HEK293 (cell line): ENCODE measurements at regions not wholly inside any gene's neighbourhood (a gene's known extent, or its start where the extent isn't known, plus 50 kb on each side); places are given as distances from the start of the nearest gene placed in this dataset.

ENCODE experiments used
- ZBTB21 ChIP-seq: fragments of 450-650 bp; formaldehyde crosslinking; IDR thresholded peaks from 2 replicates; pipeline ENCODE4 v1.5.1; 2017; ENCODE audit warnings: missing biosample characterization, missing genetic modification characterization
- ZNF274 ChIP-seq, 2 experiments: fragments of 200-500 bp in 1 of 2; fragments of 450-650 bp in 1 of 2; sonication (Bioruptor generic) in 1 of 2; formaldehyde crosslinking in 1 of 2; IDR thresholded peaks; 2 replicates each; pipeline versions ENCODE4 v1.5.1 to v1.6.1; 2014 to 2016; ENCODE audit warnings: borderline replicate concordance in 1 of 2, inconsistent platforms in 1 of 2, low read length in 1 of 2, missing biosample characterization in 1 of 2, missing genetic modification characterization in 1 of 2
- TF ChIP-seq, protein P1 (sequence below): fragments of 450-650 bp; formaldehyde crosslinking; IDR thresholded peaks from 2 replicates; pipeline ENCODE4 v1.5.1; 2016; ENCODE audit warnings: missing biosample characterization, missing genetic modification characterization
- TF ChIP-seq, protein P2 (sequence below): fragments of 450-650 bp; formaldehyde crosslinking; IDR thresholded peaks from 2 replicates; pipeline ENCODE4 v1.5.1; 2016; ENCODE audit warnings: missing biosample characterization, missing genetic modification characterization

DNA sequence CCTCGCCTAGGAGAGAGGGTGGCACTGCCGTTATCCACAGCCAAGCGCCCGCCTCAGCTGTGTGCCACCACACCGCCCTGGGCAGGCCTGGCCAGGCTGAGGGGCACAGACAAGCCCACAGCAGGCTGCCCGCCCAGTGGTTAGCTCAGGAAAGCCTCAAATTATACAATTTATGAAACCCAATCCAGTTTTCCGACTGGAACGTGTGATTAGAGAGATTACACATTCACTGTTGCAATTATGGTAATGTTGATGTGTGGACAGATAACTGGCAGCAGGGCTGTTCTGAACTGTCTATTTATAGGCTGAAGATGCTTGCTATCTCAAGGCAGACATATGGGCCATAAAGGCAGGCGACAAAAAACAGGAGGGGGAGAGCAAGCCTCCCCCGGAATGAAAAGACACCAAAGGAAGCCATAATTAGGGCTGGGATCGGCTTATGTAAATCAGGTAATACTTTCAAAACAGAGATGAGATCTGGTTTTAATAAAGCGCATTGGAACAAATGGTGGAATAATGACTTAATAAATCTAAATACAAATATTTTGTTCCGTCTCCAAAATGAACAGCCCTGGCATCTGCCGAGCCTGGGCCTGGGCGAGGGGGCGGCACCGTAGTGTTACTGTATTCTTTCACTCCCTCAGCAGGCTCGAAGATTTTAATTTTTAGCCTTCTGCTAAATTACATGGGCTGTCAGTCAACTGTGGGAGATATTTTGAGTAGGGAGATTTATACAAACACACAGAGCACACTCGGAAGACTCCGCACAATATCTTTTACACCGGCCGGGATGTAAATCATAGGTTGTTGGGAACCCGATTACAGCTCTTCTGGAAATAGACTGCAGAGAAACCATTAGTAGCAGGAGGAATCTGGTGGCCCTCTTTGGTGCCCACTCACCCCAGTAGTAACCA lies 103.1 kb upstream of the TLE3 start:
- TF ChIP-seq, protein P1, sequence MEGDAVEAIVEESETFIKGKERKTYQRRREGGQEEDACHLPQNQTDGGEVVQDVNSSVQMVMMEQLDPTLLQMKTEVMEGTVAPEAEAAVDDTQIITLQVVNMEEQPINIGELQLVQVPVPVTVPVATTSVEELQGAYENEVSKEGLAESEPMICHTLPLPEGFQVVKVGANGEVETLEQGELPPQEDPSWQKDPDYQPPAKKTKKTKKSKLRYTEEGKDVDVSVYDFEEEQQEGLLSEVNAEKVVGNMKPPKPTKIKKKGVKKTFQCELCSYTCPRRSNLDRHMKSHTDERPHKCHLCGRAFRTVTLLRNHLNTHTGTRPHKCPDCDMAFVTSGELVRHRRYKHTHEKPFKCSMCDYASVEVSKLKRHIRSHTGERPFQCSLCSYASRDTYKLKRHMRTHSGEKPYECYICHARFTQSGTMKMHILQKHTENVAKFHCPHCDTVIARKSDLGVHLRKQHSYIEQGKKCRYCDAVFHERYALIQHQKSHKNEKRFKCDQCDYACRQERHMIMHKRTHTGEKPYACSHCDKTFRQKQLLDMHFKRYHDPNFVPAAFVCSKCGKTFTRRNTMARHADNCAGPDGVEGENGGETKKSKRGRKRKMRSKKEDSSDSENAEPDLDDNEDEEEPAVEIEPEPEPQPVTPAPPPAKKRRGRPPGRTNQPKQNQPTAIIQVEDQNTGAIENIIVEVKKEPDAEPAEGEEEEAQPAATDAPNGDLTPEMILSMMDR (tag by site-specific recombination): no peak
- TF ChIP-seq ZBTB21 (tag by site-specific recombination): no peak
- no peak for TF ChIP-seq ZNF274 (IDR thresholded peaks at IDR 0.05; ENCODE audit: low read length)
- TF ChIP-seq ZNF274 (tag by site-specific recombination; IDR thresholded peaks at IDR 0.05; ENCODE audit: borderline replicate concordance): no peak
- TF ChIP-seq, protein P2, sequence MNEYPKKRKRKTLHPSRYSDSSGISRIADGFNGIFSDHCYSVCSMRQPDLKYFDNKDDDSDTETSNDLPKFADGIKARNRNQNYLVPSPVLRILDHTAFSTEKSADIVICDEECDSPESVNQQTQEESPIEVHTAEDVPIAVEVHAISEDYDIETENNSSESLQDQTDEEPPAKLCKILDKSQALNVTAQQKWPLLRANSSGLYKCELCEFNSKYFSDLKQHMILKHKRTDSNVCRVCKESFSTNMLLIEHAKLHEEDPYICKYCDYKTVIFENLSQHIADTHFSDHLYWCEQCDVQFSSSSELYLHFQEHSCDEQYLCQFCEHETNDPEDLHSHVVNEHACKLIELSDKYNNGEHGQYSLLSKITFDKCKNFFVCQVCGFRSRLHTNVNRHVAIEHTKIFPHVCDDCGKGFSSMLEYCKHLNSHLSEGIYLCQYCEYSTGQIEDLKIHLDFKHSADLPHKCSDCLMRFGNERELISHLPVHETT: peak; percentile 77
